Keratinocyte (primary cell): ENCODE measurements at regions not wholly inside any gene's neighbourhood (a gene's known extent, or its start where the extent isn't known, plus 50 kb on each side); places are given as distances from the start of the nearest gene placed in this dataset.

Source experiments
- EZH2 ChIP-seq: IDR thresholded peaks from one replicate; pipeline ENCODE4 v1.6.1; 2012; ENCODE audit warnings: inconsistent platforms, mild to moderate bottlenecking, low read length, moderate library complexity
- TF ChIP-seq, protein P1 (sequence below), 3 experiments: IDR thresholded peaks in 1 of 3; conservative IDR thresholded peaks in 1 of 3; optimal IDR thresholded peaks in 1 of 3; 2 replicates in 2 of 3; 3 replicates in 1 of 3; pipeline versions ENCODE3 to v1.5.1; 2011; ENCODE audit warnings: low read length in 3 of 3, mild to moderate bottlenecking in 3 of 3, moderate library complexity in 2 of 3, control low read depth in 1 of 3, inconsistent platforms in 1 of 3; ENCODE audit not compliant: insufficient read depth in 2 of 3; ENCODE audit errors: extremely low read depth in 1 of 3

DNA sequence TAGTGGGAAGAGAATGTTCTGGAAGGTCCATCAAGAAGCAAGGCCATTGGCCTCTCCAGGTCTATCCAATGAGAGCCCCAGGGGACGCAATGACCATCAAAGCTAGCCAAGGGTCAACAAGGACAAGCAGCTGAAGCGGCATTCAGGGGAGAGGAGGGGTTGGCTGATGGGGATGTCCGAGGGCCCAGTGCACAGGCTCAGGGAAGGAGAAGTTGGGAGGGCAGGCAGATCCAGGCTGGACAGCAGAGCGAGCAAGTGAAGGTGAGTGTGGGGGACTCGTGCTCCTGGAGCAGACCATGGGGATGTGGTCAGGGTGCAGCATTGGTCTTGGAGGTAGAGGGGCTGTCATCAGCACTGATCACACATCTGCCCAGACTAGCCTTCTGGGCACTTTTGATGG, 275.4 kb upstream of the TCERG1L start:
- TF ChIP-seq, protein P1, sequence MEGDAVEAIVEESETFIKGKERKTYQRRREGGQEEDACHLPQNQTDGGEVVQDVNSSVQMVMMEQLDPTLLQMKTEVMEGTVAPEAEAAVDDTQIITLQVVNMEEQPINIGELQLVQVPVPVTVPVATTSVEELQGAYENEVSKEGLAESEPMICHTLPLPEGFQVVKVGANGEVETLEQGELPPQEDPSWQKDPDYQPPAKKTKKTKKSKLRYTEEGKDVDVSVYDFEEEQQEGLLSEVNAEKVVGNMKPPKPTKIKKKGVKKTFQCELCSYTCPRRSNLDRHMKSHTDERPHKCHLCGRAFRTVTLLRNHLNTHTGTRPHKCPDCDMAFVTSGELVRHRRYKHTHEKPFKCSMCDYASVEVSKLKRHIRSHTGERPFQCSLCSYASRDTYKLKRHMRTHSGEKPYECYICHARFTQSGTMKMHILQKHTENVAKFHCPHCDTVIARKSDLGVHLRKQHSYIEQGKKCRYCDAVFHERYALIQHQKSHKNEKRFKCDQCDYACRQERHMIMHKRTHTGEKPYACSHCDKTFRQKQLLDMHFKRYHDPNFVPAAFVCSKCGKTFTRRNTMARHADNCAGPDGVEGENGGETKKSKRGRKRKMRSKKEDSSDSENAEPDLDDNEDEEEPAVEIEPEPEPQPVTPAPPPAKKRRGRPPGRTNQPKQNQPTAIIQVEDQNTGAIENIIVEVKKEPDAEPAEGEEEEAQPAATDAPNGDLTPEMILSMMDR (optimal IDR thresholded peaks at IDR 0.05 in 1 of 3, IDR thresholded peaks at IDR 0.05 in 1 of 3, conservative IDR thresholded peaks at IDR 0.05 in 1 of 3; ENCODE audit: extremely low read depth in 1 of 3, insufficient read depth in 2 of 3, low read length in 3 of 3), result no peak
- no peak for TF ChIP-seq EZH2
